Smooth muscle cell (in vitro differentiated cells): ENCODE measurements at regions not wholly inside any gene's neighbourhood (a gene's known extent, or its start where the extent isn't known, plus 50 kb on each side); places are given as distances from the start of the nearest gene placed in this dataset.
"Not testable (repeated sequence)": the region's sequence is repeated elsewhere in the genome, so short reads cannot be mapped to it uniquely, and the experiment has no call there.

Experiments
- DNase-seq: peaks from one replicate; lab custom pipeline; 2025; ENCODE audit not compliant: unreplicated experiment; lab: John Stamatoyannopoulos, UW
- H2AFZ ChIP-seq: fragments of 200-600 bp; sonication (generic); 2 replicates; pipeline ENCODE4 v1.6.0; 2016; ENCODE audit warnings: antibody characterized with exemption, low read depth, mild to moderate bottlenecking
- H3F3A ChIP-seq: fragments of 200-600 bp; sonication (generic); 2 replicates; pipeline ENCODE4 v1.6.0; 2017; ENCODE audit warnings: antibody characterized with exemption, low read depth
- H3K27ac ChIP-seq: fragments of 200-600 bp; sonication (generic); 2 replicates; pipeline ENCODE4 v1.5.1; 2016; ENCODE audit warnings: low read depth, mild to moderate bottlenecking
- H3K27me3 ChIP-seq: fragments of 200-600 bp; sonication (generic); 2 replicates; pipeline ENCODE4 v1.6.1; 2016; ENCODE audit warnings: low read depth, mild to moderate bottlenecking
- H3K36me3 ChIP-seq: fragments of 200-600 bp; sonication (generic); 2 replicates; pipeline ENCODE4 v1.5.1; 2016; ENCODE audit warnings: low read depth
- H3K4me1 ChIP-seq: fragments of 200-600 bp; sonication (generic); 2 replicates; pipeline ENCODE4 v1.5.1; 2016; ENCODE audit warnings: low read depth
- H3K4me2 ChIP-seq: fragments of 200-600 bp; sonication (generic); 2 replicates; pipeline ENCODE4 v1.6.0; 2016; ENCODE audit warnings: mild to moderate bottlenecking
- H3K4me3 ChIP-seq: fragments of 200-600 bp; sonication (generic); 2 replicates; pipeline ENCODE4 v1.5.1; 2016; ENCODE audit warnings: mild to moderate bottlenecking
- H3K79me2 ChIP-seq: fragments of 200-600 bp; sonication (generic); 2 replicates; pipeline ENCODE4 v1.6.0; 2016; ENCODE audit warnings: low read depth, mild to moderate bottlenecking
- H3K9ac ChIP-seq: fragments of 200-600 bp; sonication (generic); 2 replicates; pipeline ENCODE4 v1.6.0; 2016; ENCODE audit warnings: low read depth
- H3K9me3 ChIP-seq: fragments of 200-600 bp; sonication (generic); replicated peaks from 2 replicates; pipeline ENCODE4 v1.5.1; 2016; ENCODE audit warnings: low read depth
- H4K20me1 ChIP-seq: fragments of 200-600 bp; sonication (generic); 2 replicates; pipeline ENCODE4 v1.6.0; 2016; ENCODE audit warnings: low read depth
- WGBS: methylation state at CpG from one replicate; pipeline ENCODE4 v1.1.7; 2016; ENCODE audit warnings: low lambda C conversion rate; 5-methylcytosine and 5-hydroxymethylcytosine counted together
- TF ChIP-seq, protein P1 (sequence below): fragments of 200-600 bp; sonication (generic); IDR thresholded peaks from 2 replicates; pipeline ENCODE4 v1.5.1; 2017; ENCODE audit warnings: borderline replicate concordance, mild to moderate bottlenecking, antibody characterized with exemption; ENCODE audit not compliant: insufficient read depth, poor library complexity, severe bottlenecking

DNA sequence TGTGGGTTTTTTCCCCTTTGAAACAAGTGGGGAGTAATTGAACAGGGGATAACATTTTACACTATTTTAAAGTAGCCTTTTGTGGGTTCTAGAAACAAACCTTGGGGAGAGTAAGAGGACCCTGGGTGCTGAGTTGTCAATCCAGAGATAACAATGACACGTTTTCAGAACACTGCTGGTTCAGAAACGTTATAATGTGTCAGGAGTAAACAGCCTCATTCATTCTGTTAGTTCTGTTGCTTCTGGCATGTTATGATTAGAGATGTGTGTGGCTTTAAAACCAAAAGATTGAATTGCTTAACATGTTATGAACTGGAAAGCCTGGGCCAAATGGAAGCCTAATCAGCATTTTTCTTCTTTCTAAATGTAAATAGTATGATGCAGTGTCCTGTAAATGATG lies 680.5 kb upstream of the NOVA1 start:
- no peaks in the 10 kb centered on the region for H3K4me1 ChIP-seq
- no peaks in the 10 kb centered on the region for H4K20me1 ChIP-seq
- no peaks in the 10 kb centered on the region for H3K36me3 ChIP-seq
- no peak overlapping the region for H2AFZ ChIP-seq
- no peak overlapping the region for H3K4me2 ChIP-seq
- no peak for DNase-seq
- H3K27me3 ChIP-seq, result no peaks in the 10 kb centered on the region
- H3K27ac ChIP-seq, result no peak overlapping the region
- H3K9me3 ChIP-seq, result no peaks in the 10 kb centered on the region
- no peaks in the 10 kb centered on the region for H3K79me2 ChIP-seq
- no peaks in the 10 kb centered on the region for H3F3A ChIP-seq
- TF ChIP-seq, protein P1, sequence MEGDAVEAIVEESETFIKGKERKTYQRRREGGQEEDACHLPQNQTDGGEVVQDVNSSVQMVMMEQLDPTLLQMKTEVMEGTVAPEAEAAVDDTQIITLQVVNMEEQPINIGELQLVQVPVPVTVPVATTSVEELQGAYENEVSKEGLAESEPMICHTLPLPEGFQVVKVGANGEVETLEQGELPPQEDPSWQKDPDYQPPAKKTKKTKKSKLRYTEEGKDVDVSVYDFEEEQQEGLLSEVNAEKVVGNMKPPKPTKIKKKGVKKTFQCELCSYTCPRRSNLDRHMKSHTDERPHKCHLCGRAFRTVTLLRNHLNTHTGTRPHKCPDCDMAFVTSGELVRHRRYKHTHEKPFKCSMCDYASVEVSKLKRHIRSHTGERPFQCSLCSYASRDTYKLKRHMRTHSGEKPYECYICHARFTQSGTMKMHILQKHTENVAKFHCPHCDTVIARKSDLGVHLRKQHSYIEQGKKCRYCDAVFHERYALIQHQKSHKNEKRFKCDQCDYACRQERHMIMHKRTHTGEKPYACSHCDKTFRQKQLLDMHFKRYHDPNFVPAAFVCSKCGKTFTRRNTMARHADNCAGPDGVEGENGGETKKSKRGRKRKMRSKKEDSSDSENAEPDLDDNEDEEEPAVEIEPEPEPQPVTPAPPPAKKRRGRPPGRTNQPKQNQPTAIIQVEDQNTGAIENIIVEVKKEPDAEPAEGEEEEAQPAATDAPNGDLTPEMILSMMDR, result no peak
- no peak overlapping the region for H3K4me3 ChIP-seq
- no peak overlapping the region for H3K9ac ChIP-seq
- WGBS, result 76% methylated on average over 2 of the region's 2 CpGs

DNA sequence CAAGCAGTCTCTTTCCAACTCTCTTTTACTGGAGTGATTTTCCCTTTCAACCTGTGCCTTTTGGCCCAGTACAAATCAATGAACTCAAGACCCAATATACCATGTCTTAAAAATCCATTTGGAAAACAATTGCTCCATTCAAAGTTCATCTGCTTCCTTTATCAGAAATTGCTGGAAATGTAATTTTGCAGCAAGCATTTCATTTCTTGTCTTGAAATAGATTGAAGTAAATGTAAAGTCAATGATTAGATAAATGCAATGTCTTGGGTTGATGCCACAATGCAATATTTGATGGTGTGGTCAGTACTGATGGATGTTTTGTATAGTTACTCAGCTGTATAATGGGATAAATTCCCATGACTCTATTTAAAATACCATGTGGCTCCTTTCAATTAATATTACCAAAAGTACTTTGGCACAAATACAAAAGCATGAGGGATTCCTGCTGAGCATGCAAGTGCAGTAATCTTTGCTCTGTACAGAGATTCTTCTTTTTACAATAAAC lies 707.7 kb upstream of the NOVA1 start:
- no peak overlapping the region for H3K9ac ChIP-seq
- no peaks in the 10 kb centered on the region for H3K27me3 ChIP-seq
- peaks cover 5% of the 10 kb centered on the region for H3K9me3 ChIP-seq
- no peaks in the 10 kb centered on the region for H3K36me3 ChIP-seq
- H3K4me3 ChIP-seq, result no peak overlapping the region
- H3K4me2 ChIP-seq, result no peak overlapping the region
- H3K27ac ChIP-seq, result no peak overlapping the region
- no peaks in the 10 kb centered on the region for H3F3A ChIP-seq
- TF ChIP-seq, protein P1, result no peak
- H4K20me1 ChIP-seq, result no peaks in the 10 kb centered on the region
- DNase-seq, result no peak
- H2AFZ ChIP-seq, result no peak overlapping the region
- no peaks in the 10 kb centered on the region for H3K4me1 ChIP-seq
- no peaks in the 10 kb centered on the region for H3K79me2 ChIP-seq

DNA sequence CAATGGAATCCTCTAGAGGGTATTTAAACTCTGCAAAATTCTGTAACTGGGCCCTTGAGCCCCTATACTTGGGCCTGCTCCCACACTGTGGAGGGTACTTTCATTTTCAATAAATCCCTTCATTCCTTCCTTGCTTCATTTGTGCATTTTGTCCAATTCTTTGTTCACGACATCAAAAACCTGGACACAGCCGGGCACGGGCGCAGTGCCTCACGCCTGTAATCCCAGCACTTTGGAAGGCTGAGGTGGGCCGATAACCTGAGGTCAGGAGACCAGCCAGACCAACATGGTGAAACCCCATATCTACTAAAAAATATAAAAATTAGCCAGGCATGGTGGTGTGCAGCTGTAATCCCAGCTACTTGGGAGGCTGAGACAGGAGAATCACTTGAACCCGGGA lies 714.9 kb upstream of the NOVA1 start:
- not testable (repeated sequence) for H3K79me2 ChIP-seq, H3K27me3 ChIP-seq, H3K4me2 ChIP-seq, H4K20me1 ChIP-seq, H3K36me3 ChIP-seq, H3K9me3 ChIP-seq, H3K9ac ChIP-seq, H3K4me1 ChIP-seq, H3K4me3 ChIP-seq, H3K27ac ChIP-seq, H2AFZ ChIP-seq, DNase-seq, H3F3A ChIP-seq
- 99% methylated on average over 7 of the region's 7 CpGs for WGBS

DNA sequence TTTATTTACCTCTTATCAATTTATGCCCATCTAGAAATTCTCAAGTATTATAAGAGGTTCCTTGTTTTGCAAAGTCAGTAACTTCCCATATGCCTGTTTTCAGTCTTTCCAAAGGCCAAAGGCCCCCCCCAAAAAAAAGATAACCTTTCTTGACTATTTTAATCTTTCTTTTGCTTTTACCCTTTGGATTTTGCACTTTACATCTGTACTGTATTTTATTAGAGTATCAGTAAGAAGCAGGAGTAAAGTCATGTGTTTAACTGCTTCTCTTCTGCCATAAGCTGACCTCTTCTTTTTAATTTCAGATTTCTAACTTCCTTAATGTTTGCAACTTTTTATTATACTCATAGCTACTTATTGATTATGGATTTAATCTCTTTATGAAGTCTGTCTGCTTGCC lies 716.4 kb upstream of the NOVA1 start:
- DNase-seq, result no peak
- Histone ChIP-seq H3K4me1 (no peaks in the 10 kb centered on the region), H3K36me3 (no peaks in the 10 kb centered on the region), H4K20me1 (no peaks in the 10 kb centered on the region), H3K4me3 (no peak overlapping the region), H3K79me2 (no peaks in the 10 kb centered on the region), H3K9ac (no peak overlapping the region), H3K27me3 (no peaks in the 10 kb centered on the region), H3K27ac (no peak overlapping the region), H3K4me2 (no peak overlapping the region), H3K9me3 (peaks cover 5% of the 10 kb centered on the region), H3F3A (no peaks in the 10 kb centered on the region), H2AFZ (no peak overlapping the region)
- TF ChIP-seq, protein P1, result no peak
